HL-60/S4 treated with retinoic acid at 250 ng/mL for 4 days and 3 days (cell line): ENCODE measurements at regions not wholly inside any gene's neighbourhood (a gene's known extent, or its start where the extent isn't known, plus 50 kb on each side); places are given as distances from the start of the nearest gene placed in this dataset.

Source experiments
- in situ Hi-C: fragments of 300-500 bp; cut with MboI; formaldehyde crosslinking; loops from 2 replicates; pipeline ENCODE4 v1.7.0; 2022; ENCODE audit warnings: low sequenced_read_pairs

- in situ Hi-C loops: no loop called here
These were observed 135.3 kb upstream of the RPS23 start for GRCh38 chr5:82413302-82414040.

- in situ Hi-C loops: no loop called here
These were observed 129.9 kb upstream of the RPS23 start for GRCh38 chr5:82408033-82408432.

GRCh38 chr5:82406205-82406773 is 128.1 kb upstream of the RPS23 start:
- in situ Hi-C loops: no loop called here

- in situ Hi-C loops: no loop called here
These were observed 127.6 kb upstream of the RPS23 start for GRCh38 chr5:82405618-82406204.

- in situ Hi-C loops: no loop called here
These were observed 127.0 kb upstream of the RPS23 start for GRCh38 chr5:82405161-82405560.

GRCh38 chr5:82404382-82404945 is 126.3 kb upstream of the RPS23 start:
- in situ Hi-C loops: no loop called here

GRCh38 chr5:82403724-82404123 is 125.6 kb upstream of the RPS23 start:
- in situ Hi-C loops: no loop called here

GRCh38 chr5:82403026-82403425 is 124.9 kb upstream of the RPS23 start:
- in situ Hi-C loops: no loop called here

- in situ Hi-C loops: no loop called here
These were observed 121.0 kb upstream of the RPS23 start for GRCh38 chr5:82399111-82399510.

- in situ Hi-C loops: no loop called here
These were observed 119.7 kb upstream of the RPS23 start for GRCh38 chr5:82397741-82398320.

- in situ Hi-C loops: no loop called here
These were observed 118.8 kb upstream of the RPS23 start for GRCh38 chr5:82396871-82397514.

GRCh38 chr5:82396396-82396795 is 118.2 kb upstream of the RPS23 start:
- in situ Hi-C loops: no loop called here

- in situ Hi-C loops: no loop called here
These were observed 115.8 kb upstream of the RPS23 start for GRCh38 chr5:82393951-82394350.

GRCh38 chr5:82390088-82390487 is 111.9 kb upstream of the RPS23 start:
- in situ Hi-C loops: no loop called here

GRCh38 chr5:82389347-82389746 is 111.2 kb upstream of the RPS23 start:
- in situ Hi-C loops: no loop called here

- in situ Hi-C loops: no loop called here
These were observed 110.0 kb upstream of the RPS23 start for GRCh38 chr5:82388181-82388580.

GRCh38 chr5:82387819-82388166 is 109.6 kb upstream of the RPS23 start:
- in situ Hi-C loops: no loop called here

- in situ Hi-C loops: no loop called here
These were observed 109.1 kb upstream of the RPS23 start for GRCh38 chr5:82387001-82387818.

GRCh38 chr5:82386576-82386975 is 108.4 kb upstream of the RPS23 start:
- in situ Hi-C loops: no loop called here

- in situ Hi-C loops: no loop called here
These were observed 106.0 kb upstream of the RPS23 start for GRCh38 chr5:82384034-82384750.
